ENCODE measurements at regions not wholly inside any gene's neighbourhood (a gene's known extent, or its start where the extent isn't known, plus 50 kb on each side); places are given as distances from the start of the nearest gene placed in this dataset.
A peak's percentile ranks its signal among the peaks of the same experiment; 100 is the strongest.
"Not testable (repeated sequence)": the region's sequence is repeated elsewhere in the genome, so short reads cannot be mapped to it uniquely, and the experiment has no call there.

DNA sequence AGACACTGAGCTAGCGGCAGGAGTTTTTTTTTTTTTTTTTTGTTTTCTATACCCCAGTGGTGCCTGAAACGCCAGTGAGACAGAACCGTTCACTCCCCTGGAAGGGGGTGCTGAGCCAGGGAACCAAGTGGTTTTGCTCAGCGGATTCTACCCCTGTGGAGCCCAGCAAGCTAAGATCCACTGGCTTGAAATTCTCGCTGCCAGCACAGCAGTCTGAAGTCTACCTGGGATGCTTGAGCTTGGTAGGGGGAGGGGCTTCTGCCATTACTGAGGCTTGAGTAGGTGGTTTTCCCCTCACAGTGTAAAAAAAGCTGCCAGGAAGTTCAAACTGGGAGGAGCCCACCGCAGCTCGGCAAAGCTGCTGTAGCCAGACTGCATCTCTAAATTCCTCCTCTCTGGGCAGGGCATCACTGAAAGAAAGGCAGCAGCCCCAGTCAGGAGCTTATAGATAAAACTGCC is 173.0 kb downstream of the DMAC1 start:
- DNase-seq (ENCODE audit: low read depth, low spot score): peak; percentile 3

DNA sequence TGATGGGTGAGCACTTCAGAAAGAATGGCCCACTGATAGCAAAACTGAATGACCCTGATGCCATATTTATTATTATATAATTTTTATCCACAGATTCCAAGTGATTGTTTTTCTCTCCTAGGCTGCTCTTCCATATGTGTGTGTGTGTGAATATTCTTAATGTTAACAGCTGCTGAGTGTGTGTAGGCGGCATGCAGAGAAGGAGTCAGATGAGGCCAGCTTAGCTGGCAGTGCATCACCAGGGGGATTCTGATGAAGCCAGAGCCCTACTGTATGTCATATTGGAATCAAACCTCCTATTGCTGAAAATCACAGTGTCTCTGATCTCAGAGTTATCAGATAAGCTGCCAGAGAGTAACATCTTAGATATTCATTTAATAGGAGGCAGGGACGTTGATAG is 177.1 kb downstream of the DMAC1 start:
- DNase-seq (ENCODE audit: low read depth, low spot score): no peak

DNA sequence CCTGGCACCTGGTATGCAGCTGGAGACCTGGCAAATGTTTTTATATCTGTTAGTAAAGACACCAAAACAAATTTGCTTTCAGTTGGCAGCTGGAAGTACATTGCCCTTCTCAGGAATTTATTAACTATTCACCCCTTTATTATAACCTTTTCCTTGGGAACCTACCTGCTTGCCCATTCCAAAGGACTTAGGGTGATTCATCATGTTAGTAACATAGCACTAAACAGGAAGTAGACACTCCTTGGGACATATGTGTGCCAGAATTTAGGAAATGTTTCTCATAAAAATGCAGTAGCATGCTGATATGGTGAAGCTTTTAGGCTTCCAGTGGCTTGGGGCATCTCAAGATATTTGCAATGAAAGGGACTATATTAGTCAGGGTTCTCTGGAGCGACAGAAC is 184.2 kb downstream of the DMAC1 start:
- no peak for DNase-seq (ENCODE audit: low read depth, low spot score)

DNA sequence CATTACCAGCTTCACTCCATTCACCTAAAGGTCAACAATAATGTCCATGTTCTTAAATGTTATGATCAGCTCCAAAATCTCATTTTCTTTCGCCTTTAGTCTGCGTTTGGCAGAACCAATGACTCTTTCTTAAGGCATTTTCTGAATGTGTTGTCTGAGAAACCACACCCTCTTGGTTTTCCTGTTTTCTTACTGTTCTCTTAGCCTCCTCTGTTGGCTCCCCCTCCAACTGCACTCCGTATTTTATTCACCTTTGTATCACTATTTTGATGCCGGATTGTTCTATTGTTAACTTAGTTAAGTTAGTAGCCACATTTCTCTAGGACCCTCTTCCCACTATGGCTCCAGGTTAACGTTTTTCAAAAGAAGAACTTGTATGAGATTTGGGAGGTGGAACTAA is 185.6 kb downstream of the DMAC1 start:
- DNase-seq (ENCODE audit: low read depth, low spot score): no peak

DNA sequence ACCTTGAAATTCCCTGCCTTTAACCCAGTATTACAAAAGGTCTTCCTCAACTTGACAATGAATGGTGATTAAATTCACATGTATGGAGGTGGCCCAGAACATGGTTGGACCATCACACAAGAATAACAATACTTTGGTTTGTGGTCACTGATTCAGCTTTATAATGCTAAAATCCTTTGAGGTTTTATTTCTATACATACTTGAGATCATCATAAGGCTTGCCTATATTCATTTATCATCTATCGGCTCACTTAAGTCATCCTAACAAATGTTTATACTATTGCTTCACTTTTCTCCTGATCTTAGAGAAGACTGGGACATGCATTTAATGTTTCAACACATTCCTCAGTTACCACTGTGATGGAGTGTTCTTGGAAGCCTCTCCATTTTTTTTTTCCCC is 191.3 kb downstream of the DMAC1 start:
- DNase-seq (ENCODE audit: low read depth, low spot score): no peak

DNA sequence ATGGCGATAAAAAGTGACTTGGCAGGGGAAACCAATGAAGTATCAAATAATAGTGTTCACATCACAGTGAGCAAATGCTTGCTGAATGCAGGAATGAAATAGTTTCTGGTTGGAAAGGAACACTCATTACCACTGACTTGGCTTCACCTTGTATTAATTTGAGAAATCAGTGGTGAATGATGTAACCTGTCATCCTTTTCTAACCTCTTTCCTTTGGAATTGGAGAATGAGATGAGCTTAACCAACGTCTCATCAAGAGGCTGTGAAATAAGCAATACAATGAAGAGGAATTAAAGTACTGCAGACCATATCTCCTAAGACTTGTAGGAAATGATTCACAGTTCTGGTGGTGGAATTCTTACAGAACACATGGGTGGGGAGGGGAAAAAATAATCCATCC is 192.2 kb downstream of the DMAC1 start:
- DNase-seq (ENCODE audit: low read depth, low spot score): no peak

DNA sequence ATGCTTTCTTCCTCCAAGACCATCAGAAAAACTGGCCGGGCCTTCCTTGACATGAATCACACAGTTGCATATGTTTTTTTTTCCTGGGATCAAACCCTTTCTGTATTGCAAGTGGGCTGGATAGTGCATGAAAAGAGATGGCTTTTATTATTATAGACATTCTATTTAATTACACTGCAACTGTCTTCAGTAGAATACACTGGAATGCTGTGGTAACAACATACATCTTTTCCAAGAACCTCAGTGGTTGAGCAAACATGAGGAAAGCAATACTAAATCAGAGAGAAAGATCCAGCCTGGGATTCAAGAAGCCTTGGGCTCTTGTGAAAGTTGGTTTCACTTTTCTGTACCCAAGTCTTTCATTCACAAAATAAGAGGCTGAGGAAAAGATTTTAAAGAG is 193.0 kb downstream of the DMAC1 start:
- DNase-seq (ENCODE audit: low read depth, low spot score): no peak

DNA sequence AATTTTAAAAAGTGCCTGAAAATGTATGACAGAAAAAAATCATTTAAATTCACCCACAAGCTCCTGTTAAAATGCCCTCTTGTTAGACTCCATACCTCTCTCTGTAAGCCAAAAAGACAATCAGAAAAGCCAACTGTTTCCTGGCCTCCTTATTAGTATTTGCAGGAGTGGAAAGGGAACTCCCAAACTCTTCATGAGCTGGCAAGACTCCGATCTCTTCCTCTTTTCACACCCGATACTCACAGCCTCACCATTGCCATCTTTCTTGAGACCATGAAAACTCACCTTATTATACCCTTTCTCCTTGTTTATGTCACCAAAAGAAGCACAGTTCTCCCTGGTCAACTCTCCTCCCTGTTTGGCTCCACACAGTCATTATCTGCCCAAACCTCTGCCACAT is 197.8 kb downstream of the DMAC1 start:
- DNase-seq (ENCODE audit: low read depth, low spot score): no peak

DNA sequence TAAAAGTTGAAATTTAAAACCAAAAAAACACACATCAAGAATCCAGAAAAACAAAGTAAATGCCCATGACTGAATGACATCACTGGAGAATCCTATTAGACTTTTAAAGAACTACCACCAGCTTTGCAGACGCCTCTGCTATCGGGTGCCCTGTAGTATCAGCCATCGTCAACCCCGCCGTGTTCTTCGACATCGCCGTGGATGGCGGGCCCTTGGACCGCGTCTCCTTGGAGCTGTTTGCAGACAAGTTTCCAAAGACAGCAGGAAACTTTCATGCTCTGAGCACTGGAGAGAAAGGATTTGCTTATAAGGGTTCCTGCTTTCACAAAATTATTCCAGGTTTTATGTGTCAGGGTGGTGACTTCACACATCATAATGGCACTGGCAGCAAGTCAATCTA is 201.9 kb downstream of the DMAC1 start:
- no peak for DNase-seq (ENCODE audit: low read depth, low spot score)

DNA sequence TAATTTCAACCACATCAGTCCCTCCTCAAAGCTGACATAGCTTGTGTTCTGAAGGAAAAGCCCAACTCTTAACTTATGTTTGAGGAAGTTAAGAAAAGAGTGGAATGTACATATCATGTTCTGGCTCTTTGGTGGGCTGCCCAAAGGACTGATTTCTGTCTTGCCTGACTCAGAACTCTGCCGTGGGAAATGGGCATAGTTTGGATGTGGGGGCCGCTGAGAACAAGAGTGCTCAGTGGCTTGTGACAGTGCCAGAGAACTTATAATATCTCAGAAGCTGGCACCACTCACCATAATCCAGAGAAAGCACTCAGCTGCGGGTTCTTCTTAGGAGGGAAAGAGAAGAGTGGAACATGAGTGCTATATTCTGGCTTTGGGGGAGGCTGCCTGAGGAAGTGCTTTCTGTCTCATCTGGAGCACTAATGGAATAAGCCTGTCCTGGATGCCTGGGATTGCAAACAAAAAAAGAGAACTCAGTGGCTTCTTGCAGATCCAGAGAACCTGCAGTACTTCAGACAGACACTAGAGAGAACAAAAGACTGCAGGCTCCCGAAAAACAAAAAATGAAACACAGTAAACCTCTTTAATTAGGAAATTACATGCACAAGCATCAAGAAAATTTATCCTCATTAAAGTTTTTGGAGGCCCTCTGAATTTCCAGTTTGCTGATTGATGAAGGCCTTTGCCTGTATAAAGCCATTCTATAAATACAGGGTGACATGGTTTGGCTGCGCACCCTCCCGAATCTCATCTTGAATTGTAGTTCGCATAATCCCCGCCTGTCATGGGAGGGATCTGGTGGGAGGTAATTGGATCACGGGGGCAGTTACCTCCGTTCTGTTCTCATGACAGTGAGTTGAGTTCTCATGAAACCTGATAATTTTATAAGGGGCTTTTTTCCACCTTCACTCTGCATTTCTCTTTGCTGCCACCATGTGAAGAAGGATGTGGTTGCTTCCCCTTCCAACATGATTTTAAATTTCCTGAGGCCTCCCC is 207.0 kb downstream of the DMAC1 start:
- no peak for DNase-seq (ENCODE audit: low read depth, low spot score)

DNA sequence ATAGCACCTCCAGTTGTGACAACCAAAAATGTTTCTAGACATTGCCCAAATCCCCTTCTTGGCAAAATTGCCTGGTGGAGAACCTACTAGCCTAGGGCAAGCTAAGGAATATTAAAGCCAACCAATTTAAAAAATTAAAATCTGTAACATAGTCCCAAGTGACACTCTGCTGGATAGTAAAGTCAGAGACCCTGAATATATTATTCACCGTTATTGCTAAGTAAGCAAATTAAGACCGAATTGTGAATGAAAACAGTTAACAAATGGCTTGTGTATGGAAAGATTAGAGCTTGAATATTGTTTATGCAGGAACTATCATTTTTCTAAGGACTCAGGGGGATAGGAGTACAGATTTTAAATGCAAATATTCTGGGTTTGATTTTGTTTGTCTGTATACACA is 208.1 kb downstream of the DMAC1 start:
- DNase-seq (ENCODE audit: low read depth, low spot score): no peak

DNA sequence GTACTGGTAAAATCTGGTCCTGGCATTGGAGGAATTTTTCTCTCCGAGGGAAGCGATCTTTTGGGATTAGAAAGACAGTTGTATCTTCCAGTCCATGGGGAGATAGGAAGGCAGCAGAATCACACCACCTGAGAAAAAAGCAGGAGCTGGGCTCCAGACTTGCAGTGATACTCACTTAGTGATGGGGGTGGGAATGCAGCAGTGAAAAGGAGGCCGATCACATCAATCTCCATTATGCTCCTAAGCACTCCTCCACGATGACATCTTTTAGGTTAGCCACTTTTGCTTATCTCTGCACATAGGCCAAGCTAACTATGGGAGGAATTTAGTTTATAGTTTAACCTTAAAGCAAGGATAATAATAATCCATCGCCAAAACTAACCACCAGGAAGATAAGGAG is 219.0 kb downstream of the DMAC1 start:
- no peak for DNase-seq (ENCODE audit: low read depth, low spot score)

DNA sequence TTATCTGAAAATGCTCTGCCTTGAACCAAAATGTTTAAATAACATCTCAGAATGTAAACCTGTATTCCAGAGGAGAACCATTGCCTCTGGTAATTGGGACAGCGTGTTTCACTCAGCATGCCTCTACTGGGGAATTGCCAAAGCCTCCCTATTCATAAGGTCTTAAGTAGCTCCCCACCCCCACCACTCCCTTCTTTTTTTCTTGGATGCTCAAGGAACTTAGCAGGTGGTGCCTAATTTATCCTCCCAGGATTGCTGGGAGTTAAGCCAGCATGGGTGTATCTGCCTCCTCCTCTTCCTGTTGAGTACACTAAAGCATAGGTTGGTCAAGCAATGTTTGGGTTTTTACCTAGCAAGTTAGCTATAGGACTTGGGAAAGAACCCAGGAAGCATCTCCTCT is 220.2 kb downstream of the DMAC1 start:
- no peak for DNase-seq (ENCODE audit: low read depth, low spot score)

DNA sequence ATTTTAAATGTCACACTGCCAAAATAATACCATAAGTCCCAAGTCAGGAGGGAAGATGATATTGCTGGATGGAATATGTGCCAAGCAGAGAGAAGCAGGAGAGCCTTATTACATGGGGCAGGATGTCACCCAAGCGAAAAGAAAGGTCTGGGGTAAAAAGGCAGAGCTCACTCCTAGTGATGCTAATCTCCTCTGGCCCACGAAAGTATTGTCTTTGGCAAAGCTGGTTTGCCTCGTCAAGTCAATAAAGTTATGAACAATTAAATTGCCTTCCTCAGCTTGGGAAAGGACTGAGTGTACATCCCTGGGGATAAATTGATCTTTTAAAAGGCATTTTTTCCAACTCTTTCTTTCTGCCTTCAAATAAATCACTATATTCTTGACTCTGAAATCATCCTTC is 220.6 kb downstream of the DMAC1 start:
- DNase-seq (ENCODE audit: low read depth, low spot score): no peak

DNA sequence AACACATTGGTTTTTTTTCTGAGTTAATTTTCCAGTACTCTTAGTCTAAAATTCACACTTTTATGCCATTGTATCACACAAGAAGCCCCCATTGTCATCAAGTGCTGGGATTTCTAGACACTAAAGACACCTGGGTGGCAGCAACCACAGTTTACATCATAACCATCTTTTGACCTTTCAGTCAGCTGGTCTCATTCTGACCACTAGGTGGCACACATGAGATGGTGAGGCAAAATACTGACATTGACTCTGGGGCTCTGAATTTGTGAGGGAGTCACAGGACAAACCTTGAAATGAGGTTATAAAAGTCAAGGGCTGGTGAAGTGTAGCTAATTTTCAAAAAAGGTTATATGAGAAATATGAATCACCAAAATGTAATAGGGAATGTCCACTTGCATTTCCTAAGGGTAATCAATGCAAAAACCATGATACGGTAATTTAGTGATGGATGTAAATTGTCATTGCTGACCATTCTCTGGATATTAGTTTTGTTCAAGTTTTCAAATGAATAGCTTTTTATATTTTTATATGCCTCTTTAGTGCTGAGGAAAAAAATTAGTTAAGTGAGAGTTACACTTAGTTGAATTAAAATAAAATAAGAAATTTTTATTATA is 229.4 kb downstream of the DMAC1 start:
- DNase-seq (ENCODE audit: low read depth, low spot score): peak; percentile 52

DNA sequence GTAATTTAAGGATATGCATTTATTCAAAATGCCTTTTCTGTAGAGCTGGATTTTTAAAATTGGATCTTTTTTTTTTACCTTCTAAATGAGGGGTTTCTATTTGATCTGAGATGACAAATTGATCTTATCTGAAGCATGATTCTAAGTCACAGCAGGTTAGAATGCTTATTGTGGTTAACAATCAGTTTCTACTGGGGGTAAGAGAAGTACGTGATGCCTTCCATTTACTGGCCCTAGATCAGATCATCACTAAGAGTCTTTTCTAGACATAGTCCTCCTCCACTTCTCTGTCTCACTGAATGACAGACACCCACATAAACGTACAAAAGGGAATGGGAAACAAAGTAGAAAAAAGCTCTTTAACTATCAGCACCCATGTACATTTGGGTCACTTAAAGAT is 231.9 kb downstream of the DMAC1 start:
- no peak for DNase-seq (ENCODE audit: low read depth, low spot score)

DNA sequence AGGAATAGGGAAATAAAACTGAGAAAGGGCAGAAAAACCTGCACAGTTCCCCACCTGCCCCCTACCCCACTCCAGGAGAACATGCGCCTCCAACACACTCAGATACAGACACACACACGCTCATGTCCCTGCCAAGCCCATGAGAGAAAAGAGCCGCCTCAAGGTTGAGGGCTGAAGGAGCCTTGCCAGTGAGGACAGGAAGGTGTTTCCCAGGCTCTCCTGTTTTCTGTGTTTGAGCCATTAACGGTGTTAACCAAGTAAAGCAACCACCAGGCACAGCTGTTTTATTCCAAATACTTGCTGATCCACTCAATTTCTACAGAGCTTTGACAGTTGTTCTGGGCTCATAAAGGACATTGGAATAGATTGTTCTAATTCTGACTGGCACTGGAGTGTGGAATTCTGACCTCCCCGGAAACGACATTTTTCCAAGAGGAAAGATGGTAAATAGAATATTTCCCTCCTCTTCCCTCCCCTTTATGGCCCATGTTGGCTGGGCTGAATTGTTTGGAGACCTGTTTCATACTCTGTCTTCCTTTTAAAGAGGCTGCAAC is 238.0 kb downstream of the DMAC1 start:
- DNase-seq (ENCODE audit: low read depth, low spot score): no peak

DNA sequence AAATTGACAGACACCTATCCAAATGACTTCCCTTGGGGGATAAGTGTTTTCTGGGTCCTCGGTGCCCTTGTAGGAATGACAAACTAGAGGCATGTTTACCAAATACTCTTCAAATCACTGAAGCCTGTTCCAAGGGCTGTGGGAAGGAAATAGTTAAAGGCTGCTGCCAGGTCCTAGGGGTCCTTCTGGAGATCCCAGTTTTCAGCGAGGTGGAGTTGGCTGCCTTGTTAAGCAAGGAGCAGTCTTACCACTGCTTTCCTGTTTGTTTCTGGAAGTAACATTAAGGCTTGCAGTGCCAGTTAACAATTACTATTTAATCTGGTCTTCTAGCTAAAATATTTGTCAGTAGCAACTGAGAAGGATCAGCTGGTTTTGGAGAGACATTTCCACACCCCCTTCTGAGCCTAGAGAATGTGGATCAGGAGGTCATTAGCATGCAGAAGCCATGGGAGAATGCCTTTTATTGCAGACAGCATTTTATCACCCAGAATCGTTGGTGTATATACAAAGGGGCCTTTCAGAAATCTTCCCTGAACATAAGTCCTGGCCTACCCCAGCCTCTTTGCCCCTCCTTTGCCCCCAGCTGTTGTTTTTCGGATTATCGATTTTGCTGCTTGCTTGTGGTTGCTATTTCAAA is 238.8 kb downstream of the DMAC1 start:
- no peak for DNase-seq (ENCODE audit: low read depth, low spot score)

DNA sequence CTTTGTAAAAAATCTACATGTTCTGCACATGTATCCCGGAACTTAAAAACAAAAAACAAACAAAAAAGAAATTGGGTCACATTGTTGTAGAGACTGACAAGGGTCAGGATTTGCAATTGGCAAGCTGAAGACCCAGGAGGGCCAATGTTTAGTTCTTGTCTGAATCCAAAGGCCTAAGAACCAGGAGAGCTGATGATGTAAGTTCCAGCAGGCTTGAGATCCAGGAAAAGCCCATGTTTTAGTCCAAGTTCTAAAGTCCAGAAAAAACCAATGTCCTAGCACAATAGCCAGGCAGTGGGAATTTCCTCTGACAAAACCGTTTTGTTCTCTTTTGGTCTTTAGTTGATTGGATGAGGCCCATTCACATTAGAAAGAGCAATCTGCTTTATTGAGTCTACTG is 244.9 kb downstream of the DMAC1 start:
- no peak for DNase-seq (ENCODE audit: low read depth, low spot score)

DNA sequence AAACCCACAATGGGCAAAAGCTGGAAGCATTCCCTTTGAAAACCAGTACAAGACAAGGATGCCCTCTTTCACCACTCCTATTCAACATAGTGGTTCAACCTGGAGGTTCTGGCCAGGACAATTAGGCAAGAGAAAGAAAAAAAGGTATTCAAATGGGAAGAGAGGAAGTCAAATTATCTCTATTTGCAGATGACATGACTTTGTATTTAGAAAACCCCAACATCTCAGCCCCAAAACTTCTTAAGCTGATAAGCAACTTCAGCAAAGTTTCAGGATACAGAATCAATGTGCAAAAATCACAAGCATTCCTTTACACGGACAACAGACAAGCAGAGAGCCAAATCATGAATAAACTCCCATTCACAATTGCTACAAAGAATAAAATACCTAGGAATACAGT is 246.9 kb downstream of the DMAC1 start:
- DNase-seq (ENCODE audit: low read depth, low spot score): not testable (repeated sequence)

DNA sequence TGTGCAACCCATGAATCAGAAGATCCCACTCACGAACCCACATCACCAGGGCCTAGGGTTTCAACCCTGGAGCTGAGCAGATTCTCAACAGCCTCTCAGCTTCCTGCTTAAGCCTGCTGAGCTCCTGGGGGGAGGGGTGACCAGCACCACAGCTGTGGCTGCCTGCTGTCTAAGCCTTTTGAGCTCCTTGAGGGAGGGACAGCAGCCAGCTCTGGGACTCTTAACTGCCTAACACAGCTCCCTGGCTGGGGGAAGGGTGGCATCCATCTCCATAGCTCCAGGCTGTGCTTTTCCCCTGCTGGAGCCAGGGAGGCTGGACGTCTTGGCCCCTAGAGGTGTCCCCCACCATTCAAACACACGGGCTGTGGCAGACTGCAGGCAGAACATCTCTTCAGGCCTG is 250.3 kb downstream of the DMAC1 start:
- no peak for DNase-seq (ENCODE audit: low read depth, low spot score)

DNA sequence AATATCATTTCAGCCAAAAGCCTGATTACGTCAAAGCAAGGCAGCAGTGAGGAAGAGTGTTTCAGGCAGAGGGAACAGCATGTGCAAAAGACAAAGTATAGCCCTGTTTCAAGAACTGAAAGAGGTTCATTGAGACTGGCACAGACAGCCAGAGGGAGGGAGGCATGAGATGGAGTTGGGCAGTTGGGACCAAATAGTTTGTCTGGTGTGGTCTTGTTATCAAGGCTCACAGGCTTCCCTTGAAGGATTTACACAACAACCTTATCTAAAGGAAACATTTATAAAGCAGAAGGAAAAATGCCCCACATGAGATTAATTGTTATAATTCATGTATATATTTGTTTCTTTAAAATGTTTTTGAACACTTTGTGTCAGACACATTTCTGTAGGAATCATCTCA is 253.3 kb downstream of the DMAC1 start:
- no peak for DNase-seq (ENCODE audit: low read depth, low spot score)

Data from activated CD4-positive, CD25-positive, alpha-beta regulatory T cell treated with anti-CD3 and anti-CD28 coated beads, Interleukin-2, amount 50 U/mL, for 16 hours (primary cell).